ENCODE measurements at regions not wholly inside any gene's neighbourhood (a gene's known extent, or its start where the extent isn't known, plus 50 kb on each side); places are given as distances from the start of the nearest gene placed in this dataset.

DNA sequence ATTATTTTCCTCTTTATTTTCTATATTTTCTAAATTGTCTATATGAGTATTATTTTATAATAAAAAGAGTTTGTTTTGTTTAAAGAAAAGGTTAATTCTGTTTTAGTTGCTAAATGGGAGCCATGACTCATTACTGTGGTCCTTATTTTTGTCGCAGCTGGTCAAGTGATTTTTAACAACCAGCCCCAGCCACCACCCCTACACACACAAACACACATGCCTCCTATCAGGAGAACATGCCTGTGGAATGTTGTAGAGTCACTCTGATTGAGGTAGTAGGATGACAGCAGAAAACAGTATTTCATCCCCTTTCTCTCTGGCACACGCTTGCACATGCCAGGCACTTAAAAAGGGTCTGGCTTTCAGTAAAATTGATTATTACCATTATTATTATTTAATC, 68.6 kb upstream of the GDF10 start:
- H3K4me3 Mint-ChIP-seq (ENCODE audit: unreplicated experiment), result no peak overlapping the region
- no peaks in the 10 kb centered on the region for H3K27me3 Mint-ChIP-seq (ENCODE audit: low read depth)
- no peak overlapping the region for H3K27ac Mint-ChIP-seq (ENCODE audit: unreplicated experiment)

GRCh38 chr10:47233631-47234030, 66.4 kb upstream of the GDF10 start:
- Mint-ChIP-seq H3K9me3 (ENCODE audit: low read depth) (peaks cover 13% of the 10 kb centered on the region), H3K36me3 (ENCODE audit: low read depth) (peaks cover 3% of the 10 kb centered on the region), H3K27ac (ENCODE audit: unreplicated experiment) (no peak overlapping the region), H3K4me1 (ENCODE audit: low read depth) (peaks cover 8% of the 10 kb centered on the region), H3K27me3 (ENCODE audit: low read depth) (no peaks in the 10 kb centered on the region), H3K4me3 (ENCODE audit: unreplicated experiment) (no peak overlapping the region)
- DNase-seq (ENCODE audit: low spot score), result no peak
- TF ChIP-seq, protein P1, sequence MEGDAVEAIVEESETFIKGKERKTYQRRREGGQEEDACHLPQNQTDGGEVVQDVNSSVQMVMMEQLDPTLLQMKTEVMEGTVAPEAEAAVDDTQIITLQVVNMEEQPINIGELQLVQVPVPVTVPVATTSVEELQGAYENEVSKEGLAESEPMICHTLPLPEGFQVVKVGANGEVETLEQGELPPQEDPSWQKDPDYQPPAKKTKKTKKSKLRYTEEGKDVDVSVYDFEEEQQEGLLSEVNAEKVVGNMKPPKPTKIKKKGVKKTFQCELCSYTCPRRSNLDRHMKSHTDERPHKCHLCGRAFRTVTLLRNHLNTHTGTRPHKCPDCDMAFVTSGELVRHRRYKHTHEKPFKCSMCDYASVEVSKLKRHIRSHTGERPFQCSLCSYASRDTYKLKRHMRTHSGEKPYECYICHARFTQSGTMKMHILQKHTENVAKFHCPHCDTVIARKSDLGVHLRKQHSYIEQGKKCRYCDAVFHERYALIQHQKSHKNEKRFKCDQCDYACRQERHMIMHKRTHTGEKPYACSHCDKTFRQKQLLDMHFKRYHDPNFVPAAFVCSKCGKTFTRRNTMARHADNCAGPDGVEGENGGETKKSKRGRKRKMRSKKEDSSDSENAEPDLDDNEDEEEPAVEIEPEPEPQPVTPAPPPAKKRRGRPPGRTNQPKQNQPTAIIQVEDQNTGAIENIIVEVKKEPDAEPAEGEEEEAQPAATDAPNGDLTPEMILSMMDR (IDR thresholded peaks at IDR 0.05), result no peak

More for the DNA sequence above, 68.6 kb upstream of the GDF10 start:
- DNase-seq (ENCODE audit: low spot score), result no peak
- peaks cover 9% of the 10 kb centered on the region for H3K36me3 Mint-ChIP-seq (ENCODE audit: low read depth)
- TF ChIP-seq, protein P1 (IDR thresholded peaks at IDR 0.05), result no peak
- peaks cover 8% of the 10 kb centered on the region for H3K4me1 Mint-ChIP-seq (ENCODE audit: low read depth)
- peaks cover 15% of the 10 kb centered on the region for H3K9me3 Mint-ChIP-seq (ENCODE audit: low read depth)

GRCh38 chr10:47235484-47235883, 64.5 kb upstream of the GDF10 start:
- Mint-ChIP-seq H3K4me3 (ENCODE audit: unreplicated experiment) (no peak overlapping the region), H3K27ac (ENCODE audit: unreplicated experiment) (no peak overlapping the region), H3K4me1 (ENCODE audit: low read depth) (peaks cover 1% of the 10 kb centered on the region), H3K36me3 (ENCODE audit: low read depth) (no peaks in the 10 kb centered on the region), H3K9me3 (ENCODE audit: low read depth) (peaks cover 7% of the 10 kb centered on the region), H3K27me3 (ENCODE audit: low read depth) (no peaks in the 10 kb centered on the region)
- no peak for DNase-seq (ENCODE audit: low spot score)
- TF ChIP-seq, protein P1 (IDR thresholded peaks at IDR 0.05), result no peak

- Mint-ChIP-seq H3K9me3 (ENCODE audit: low read depth) (peaks cover 7% of the 10 kb centered on the region), H3K27ac (ENCODE audit: unreplicated experiment) (no peak overlapping the region), H3K4me1 (ENCODE audit: low read depth) (peaks cover 5% of the 10 kb centered on the region), H3K27me3 (ENCODE audit: low read depth) (peaks cover 7% of the 10 kb centered on the region), H3K36me3 (ENCODE audit: low read depth) (no peaks in the 10 kb centered on the region), H3K4me3 (ENCODE audit: unreplicated experiment) (no peak overlapping the region)
- DNase-seq (ENCODE audit: low spot score), result no peak
- TF ChIP-seq, protein P1 (IDR thresholded peaks at IDR 0.05), result no peak
Observed at GRCh38 chr10:47237316-47238260, 62.4 kb upstream of the GDF10 start.

- no peak for DNase-seq (ENCODE audit: low spot score)
- H3K36me3 Mint-ChIP-seq (ENCODE audit: low read depth), result no peaks in the 10 kb centered on the region
- no peak overlapping the region for H3K4me3 Mint-ChIP-seq (ENCODE audit: unreplicated experiment)
- no peak overlapping the region for H3K27ac Mint-ChIP-seq (ENCODE audit: unreplicated experiment)
- peaks cover 5% of the 10 kb centered on the region for H3K4me1 Mint-ChIP-seq (ENCODE audit: low read depth)
- TF ChIP-seq, protein P1 (IDR thresholded peaks at IDR 0.05), result no peak
- H3K9me3 Mint-ChIP-seq (ENCODE audit: low read depth), result peaks cover 7% of the 10 kb centered on the region
- peaks cover 7% of the 10 kb centered on the region for H3K27me3 Mint-ChIP-seq (ENCODE audit: low read depth)
Observed at GRCh38 chr10:47238331-47239095, 61.5 kb upstream of the GDF10 start.
